HG03520 (cell line): ENCODE measurements at regions not wholly inside any gene's neighbourhood (a gene's known extent, or its start where the extent isn't known, plus 50 kb on each side); places are given as distances from the start of the nearest gene placed in this dataset.

Source experiments
- ATAC-seq: cut with Tn5 transposase; IDR thresholded peaks from one replicate; pipeline ENCODE4 v1.9.1; 2021; ENCODE audit warnings: mild to moderate bottlenecking, moderate library complexity; ENCODE audit not compliant: unreplicated experiment

DNA sequence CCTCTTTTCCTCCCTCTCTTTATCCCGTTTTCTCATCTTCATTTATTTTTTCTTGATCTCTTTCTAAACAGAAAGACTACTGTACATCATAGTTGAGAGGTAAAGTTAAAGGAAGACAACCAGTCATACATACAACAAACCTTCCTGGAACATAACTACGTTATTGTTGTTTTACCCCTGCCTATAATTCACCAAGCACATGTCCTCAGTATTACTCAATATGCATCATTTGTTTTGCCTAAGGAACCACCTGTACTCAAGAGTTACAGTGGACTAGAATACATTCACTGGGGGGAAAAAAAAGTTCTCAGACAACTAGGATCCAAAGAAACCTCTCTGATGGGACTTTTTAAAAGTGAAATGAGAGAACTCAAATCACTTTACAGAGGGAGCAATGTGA lies 344.7 kb upstream of the RBMS3 start:
- no peak for ATAC-seq

DNA sequence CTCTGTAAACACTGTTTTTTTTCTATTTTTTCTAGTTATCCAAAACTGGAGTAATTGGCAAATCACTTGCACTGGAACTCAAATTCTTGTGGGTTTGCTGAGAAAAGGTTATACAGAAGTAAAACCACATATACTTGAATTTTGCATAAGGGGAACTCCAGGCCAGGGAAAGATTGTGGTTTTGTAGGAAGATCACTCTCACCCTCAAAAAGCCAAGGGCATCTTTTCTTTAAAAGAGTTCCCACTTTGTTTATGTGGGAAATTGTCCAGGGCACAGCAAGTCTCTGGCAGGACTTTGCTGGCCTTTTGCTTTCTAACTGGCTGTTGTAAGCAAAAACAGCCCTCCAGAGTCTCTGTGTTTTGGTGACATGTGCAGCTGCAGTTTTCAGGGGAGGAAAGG lies 340.3 kb upstream of the RBMS3 start:
- peak; percentile 77 for ATAC-seq

DNA sequence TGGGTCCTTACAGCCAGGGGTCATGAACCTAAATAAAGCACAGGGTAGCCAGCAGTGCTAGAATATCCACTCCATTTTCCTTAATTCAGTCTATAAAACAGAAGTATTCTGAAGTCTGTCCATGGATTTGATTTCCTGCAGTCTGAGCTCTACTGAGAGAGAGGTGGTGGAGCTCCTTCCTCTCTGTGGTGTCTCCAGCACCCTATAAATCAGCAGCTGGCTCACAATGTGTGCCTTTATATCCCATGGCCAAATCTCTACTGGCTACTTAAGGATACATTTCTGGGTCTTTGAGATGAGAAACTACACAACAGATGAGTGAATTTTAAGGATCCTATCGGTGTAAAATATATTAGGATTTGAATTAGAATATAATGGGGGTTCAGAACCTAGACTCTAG lies 339.9 kb upstream of the RBMS3 start:
- peak; percentile 7 for ATAC-seq

DNA sequence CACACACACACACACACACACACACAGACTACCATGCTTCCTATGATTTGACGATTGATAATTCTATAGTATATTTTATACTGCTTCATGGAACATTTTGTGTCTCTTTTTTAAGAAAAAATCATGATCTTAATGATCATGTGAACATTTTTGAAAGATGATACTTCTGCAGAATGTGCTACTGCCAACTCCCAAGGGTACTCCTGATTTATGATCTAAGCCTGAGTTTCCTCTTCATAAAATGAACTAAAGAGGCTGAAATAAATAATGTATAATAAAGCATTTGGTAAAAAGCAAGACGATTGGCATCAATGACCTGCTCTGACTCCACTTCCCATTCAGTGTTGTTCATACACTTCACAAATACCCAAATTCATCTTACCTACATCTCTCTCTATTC lies 333.8 kb upstream of the RBMS3 start:
- no peak for ATAC-seq

DNA sequence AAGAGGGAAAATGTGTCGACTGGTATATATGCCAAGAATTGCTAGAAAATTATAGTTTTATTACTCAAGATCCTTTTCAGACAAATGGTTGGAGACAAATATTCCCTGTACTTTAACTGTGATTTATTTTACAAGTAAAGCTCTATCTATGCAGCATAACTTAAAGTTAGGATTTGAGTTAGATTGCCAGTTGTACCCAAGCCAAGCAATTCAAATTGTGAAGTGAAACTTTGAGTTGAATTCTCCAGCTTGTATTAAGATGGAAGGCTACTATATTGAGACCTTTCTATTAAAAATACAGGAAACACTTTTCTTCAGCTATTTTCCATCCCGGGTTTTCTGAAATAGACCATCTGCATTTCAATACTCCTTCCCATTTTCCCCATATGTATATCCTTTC lies 333.1 kb upstream of the RBMS3 start:
- no peak for ATAC-seq

DNA sequence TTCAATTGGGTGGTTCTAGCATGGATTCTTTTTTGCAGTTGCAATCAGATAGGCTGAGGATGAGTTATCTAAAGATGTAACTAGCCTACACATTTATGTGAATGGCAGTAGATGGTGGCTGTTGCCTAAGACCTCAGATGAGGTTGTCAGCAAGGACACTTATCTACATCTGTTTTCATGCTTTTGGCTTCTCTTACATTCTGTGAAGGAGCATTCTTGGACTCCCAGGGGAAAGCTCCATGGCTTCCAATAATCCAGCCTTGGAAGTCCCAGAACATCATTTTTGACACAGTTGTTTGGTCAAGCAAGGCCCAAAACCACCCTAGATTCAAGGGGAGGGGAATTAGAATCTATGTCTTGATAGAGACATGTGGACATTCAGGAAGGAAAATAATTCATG lies 332.2 kb upstream of the RBMS3 start:
- ATAC-seq, result no peak

DNA sequence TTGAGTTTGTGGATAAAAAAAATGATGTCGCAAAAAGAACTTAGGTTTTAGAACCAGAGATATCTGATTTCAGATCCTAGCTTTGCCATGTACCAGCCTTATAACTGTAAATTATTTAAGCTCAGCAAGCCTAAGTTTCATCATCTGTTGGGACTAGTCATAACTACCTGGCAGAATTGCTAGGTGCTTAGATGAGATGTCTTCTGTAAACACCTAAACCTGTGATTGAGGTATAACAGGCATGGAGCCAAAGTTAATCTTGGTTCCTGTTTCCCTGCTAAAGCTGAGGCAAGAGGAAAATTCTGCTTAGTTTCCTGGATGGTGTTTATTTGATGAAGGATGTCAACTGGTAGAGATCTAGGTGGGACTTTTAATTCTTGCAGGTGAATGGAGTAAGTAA lies 331.3 kb upstream of the RBMS3 start:
- ATAC-seq, result no peak

DNA sequence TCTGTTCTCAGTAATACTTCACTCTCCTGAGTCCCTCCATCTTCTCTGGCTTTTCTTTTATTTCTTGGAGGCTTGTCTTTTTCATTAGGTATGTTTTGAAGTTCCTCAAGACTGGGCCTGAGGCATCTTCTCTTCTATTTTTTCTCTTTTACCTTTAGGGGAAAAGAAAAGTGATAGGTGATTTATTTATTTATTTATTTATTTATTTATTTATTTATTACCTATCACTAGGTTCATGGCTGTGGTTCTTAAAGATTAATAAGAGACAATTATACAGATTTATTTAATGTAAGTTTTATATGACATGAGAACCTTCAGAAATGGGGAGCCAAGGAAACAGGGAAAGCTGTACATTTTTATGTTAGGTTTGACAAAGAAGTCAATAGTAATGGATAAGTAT lies 330.3 kb upstream of the RBMS3 start:
- ATAC-seq, result no peak

DNA sequence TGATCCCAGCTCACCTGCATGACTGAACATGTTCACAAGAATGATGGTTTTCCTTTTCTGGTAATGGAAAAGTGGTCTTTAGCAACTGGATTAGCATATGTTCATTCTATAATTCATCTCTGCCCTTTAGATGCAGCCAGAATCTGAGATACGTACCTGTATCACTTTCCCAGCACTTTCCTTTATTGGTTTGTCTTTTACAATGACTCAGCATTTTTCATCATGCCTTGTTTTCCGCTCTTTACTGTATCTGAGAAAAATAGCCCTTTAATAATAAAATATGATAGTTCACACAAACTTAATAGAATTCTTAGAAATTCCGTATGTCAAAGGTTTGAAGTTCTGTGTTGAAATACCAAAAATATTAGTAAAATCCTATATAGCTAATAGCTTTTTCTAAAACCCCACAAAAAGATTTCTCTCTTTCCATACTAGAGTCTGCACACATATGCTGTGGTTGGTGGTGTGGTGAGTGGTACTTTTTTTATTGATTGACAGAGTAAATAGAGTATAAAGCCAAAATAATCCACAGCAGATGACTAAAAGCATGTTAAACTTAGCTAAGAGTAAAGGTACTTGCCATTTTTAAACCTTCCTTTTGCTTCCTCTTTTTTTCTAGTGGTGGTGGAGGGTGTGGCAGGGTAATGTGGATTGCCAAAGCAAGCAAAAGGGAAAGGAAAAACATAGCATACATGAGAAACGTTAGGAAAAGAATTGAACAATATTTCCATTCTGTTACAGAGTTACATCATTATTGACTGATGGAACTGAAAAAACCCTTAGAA lies 328.9 kb upstream of the RBMS3 start:
- ATAC-seq, result no peak

DNA sequence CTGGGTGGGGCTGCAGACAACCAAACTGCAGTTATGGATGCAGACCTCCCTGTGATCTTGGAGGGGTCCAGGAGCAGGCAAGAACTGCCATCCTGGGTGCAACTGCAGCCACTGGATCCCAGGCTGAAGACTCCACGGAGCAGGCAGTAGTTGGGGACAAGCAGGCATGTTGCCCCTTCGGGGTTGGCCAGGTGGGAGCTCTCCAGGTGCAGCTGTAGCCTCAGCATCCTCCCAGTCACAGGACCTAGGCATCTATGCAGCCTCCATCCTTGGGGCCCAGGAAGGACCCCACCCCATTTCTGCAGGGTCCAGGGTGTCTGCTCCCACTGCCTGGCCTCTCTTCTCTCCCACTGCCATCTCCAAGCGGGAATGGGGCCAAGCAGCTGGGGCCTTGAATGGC lies 322.2 kb upstream of the RBMS3 start:
- ATAC-seq, result no peak

DNA sequence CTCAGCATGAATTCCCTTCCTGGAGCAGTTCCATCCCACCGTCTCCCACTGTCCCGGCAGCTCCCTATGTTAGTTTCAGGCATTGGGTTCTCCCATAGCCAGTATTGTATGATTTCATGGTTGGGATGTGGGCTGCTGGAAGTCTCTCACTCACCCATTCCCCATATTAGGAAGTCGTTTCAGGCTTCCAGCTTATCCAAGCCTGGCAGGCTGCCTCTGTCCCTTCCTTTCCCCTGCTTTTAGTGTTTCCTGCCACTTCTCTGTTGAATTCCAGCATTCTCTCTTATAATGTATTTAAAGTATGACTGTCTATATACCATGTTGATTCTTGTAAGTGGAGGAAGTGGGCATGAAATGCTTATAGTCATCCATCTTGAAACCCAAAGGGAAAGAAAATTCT lies 309.7 kb upstream of the RBMS3 start:
- no peak for ATAC-seq

DNA sequence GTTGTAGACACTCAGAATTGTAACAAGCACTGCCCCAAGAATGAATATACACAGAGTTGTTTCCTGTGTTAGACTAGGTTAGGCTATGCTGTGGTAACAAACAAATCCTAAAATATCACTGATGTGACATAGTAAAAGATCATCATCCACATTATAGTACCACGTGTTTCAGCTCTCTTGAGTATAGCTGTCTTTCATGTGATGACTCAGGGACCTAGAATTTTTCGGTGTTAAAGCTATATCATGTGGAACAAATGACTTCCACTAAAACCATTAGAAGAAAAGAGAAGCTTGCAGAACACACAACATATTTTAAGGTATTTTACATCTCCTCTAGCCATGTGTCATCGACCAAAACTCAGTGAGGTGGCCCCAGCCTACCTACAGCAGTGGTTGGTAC lies 307.9 kb upstream of the RBMS3 start:
- peak; percentile 67 for ATAC-seq

DNA sequence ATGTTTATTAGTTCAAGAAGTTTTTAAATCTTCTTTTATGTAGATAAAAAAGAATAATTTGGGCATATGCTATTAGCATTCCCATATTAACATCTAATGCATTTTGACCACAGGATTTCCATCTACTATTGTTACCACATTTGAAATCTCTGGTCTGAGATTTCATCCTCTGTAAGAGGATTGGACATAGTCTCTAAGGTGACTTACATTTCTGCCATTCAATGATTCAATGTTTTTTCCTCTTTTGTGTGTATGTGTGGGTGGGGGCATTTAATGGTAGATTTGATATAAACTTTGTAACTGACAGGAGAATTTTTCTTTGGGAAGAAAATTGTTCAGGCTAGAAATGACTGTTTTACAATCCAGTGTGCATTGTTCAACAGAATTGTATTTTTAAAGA lies 307.3 kb upstream of the RBMS3 start:
- no peak for ATAC-seq

DNA sequence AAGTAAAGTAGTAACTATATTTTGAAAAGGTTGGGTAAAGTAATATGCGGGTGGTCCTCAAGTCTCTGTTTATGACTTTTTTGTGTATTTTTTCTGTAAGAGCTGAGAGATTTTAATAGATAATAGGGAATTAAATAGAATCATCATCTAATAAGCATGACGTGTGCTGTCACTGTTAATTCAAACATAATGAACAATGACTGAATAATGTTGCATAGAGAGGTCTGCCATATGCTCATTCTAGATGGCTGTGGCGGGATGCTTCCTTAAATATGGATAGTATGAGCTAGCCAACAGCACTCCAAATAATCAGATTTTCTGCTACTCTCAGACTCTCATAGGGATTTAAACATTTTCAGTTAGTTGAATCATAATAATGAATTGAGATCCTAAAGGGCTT lies 302.8 kb upstream of the RBMS3 start:
- no peak for ATAC-seq

DNA sequence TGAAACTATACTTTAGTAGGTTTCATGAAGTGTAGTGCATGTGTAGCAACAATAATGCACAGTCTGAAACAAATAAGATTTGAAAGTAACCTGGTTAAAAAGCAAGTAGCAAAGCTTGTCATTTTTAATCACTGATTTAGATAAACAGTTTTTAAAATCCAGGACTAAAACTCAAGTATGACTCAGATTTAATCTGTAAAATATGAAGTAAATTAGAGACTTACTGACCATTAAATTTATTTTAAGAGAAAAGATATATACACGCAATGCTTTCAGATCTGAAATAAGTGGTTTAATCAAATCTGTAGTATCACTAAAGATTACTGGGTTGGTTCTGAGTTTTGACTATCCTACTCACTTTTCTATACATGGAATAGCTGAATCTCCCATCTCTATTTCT lies 300.7 kb upstream of the RBMS3 start:
- no peak for ATAC-seq

DNA sequence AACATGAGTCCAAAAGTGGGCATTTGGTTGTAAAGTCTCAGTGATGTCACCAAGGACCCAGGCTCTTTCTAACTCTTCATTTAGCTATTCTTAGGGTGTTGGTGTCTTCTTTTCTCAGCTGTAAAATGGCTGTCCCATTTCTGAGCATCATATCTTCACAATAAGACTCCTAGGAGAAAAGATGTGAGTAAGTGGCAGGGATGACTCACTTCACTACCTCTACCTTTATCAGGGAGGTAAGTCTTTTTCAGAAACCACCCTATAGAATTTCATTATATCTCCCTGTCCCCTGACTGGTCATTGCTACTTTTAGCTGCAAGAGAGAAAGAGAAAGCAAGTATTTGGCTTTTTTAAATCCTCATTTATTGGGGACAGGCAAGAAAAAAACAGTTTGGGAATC lies 300.2 kb upstream of the RBMS3 start:
- ATAC-seq, result no peak

DNA sequence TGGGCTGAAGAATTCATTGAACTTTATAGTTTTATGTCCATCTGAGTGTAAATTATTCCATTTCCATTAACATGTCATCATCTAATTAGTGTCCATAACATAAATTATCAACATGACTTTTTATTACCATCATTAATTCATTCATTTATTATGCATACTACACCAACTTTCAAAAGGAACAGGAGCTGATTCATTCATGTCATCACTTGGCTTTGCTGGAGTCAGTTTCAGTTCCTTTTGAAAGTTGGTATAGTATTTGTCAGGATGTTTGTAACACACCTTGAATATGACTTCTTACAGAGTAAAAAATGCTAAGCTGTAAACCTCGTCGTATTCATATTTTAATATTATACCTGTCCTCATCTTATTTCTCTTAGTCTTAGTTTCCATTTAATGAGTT lies 298.0 kb upstream of the RBMS3 start:
- ATAC-seq, result peak; percentile 86

DNA sequence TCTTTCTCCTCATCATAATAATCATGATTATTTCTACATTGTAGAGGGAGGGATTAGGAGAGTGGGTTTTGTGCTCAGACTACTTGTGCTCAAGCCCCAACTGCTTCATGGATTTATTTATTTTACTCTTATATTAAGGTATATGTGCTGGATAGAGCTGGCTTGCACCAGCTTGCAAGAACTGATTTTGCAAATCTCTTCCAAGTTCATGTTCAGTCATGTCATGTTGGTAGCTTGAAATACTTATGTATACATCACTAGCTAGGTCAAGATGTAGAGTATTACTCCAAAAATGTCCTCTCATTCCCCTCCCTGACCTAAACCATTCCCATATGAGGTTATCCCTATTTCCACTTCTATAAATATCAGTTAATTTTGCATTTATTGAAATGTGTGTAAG lies 293.9 kb upstream of the RBMS3 start:
- ATAC-seq, result no peak

DNA sequence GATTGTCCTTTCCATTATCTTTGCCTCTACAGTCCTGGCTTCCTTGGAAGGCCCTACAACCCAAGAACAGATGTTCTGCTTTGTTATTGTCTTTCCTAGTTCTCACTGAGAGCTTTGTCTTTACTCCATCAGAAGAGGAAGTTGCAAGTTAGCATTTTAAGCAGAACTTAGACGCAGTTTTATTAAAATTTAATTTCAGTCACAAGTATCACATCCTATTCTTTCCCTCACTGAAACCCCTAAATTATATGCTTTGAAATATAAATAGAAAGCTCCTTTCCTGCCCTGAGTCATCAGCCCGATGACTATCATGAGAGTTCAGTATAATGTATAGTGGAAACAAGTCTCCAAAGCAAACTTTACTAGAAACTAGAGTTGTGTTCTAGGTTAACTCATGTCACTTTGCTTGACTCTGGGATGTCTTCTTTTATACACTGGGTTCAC lies 291.2 kb upstream of the RBMS3 start:
- ATAC-seq, result peak; percentile 92

DNA sequence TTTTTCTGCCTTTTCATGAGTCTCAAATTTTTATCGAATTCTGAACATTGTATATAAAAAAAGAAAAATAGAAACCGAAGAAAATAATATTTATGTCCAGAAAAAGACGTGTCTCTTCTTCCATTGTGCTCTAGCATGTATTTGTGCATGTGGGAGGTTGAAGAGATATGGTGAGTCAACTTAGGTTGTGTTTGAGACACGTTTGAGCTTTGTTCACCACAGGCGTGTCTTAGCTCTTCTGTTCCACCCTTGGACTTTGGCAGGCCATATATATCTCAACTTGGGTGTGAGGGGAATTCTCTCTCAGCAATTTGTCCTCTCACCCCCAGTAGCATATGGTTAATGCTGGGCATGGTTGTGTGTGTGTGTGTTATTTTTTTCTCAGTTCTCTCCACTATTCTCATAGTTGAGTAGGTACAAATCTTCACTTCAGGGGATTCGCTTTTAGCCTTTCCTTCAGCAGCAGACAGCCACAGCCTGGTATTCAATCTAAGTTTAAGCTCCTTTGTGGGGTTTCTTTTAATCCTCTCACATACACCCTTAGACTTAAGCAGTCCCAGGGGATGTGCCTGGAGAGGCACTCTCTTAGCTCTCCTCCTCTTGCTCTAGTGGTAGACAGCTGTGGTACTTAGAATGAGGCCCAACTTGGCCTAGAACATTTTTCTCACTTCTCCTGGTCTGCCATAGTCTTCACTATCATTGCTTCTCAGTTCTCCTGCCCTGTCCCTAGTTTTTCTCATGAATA lies 286.5 kb upstream of the RBMS3 start:
- ATAC-seq, result no peak

DNA sequence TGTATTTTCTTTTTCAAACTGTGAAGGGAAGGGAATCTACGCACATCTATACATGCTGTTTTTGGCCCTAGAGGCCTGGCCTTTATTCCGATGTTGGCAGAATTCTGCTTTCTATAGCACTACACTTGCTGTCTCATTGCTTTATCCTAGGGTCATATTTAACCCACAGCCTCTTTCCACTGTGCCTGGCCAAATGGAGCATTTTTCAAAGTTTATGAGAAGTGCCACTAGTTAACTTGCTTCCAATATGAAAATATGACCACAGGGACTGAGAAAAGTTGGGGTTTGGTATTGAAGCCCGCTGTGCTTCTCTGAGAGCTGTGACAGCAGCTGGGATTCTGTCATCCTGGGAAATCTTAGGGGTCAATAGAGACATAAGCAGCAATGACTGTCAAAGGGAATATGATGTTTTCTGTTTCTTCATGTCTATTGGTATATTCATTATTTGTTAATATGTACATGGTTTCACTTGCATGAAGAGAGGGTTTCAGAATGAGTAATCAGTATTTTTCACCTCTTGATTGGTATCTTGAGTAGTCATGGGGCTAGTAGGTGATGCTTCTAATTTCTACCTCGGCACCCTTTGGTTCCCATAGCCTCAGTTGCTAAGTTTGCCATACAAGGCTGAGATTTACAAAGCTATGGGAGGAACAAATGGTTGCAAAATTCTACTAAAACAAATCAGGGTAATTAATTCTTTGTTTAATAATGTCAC lies 275.8 kb upstream of the RBMS3 start:
- ATAC-seq, result peak; percentile 99

DNA sequence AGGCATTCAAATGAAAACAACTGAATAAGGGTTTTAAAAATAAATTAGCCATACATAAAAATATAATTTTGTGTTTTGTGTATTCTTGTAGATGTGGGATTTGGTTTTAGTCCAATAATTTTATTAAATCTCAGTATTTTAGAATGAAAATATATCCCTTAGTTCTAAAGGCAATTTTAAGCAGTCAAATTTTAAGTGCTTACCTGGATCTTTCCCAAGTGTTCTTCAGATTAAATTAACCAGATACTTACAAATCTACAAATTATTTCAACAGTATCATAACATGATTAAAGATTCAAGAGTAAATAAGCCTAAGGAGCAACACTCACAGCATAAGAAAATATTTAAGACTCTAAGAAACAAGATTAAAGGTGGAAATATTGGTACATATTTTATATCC lies 275.0 kb upstream of the RBMS3 start:
- no peak for ATAC-seq
